HCT116 (cell line): ENCODE measurements at regions not wholly inside any gene's neighbourhood (a gene's known extent, or its start where the extent isn't known, plus 50 kb on each side); places are given as distances from the start of the nearest gene placed in this dataset.
A peak's percentile ranks its signal among the peaks of the same experiment; 100 is the strongest.

Source experiments
- ATAC-seq: fragments of 200-7000 bp; cut with Tn5 transposase; 2 replicates; pipeline ENCODE4 v1.9.1; 2020; ENCODE audit warnings: mild to moderate bottlenecking, moderate library complexity
- BruUV-seq: library from RNA; stranded (reverse); fragments of 400-500 nt; replicated peaks from 2 replicates; lab custom pipeline; 2021; lab: Mats Ljungman, UMichigan
- CTCF ChIA-PET: fragments of 300-600 bp; sonication (Branson Sonifier 250); formaldehyde crosslinking; loops from one replicate; lab custom pipeline; 2021; ENCODE audit warnings: antibody characterized with exemption; lab: Charles Lee
- POLR2A ChIA-PET: fragments of 300-600, 350-600 bp; sonication (Branson Sonifier 250); formaldehyde crosslinking; loops from one replicate; lab custom pipeline; 2021; ENCODE audit warnings: antibody characterized with exemption; lab: Charles Lee
- RAD21 ChIA-PET, 2 experiments: fragments of 300-600 bp; sonication (Branson Sonifier 250); formaldehyde crosslinking; loops; one replicate each; lab custom pipeline; 2023; ENCODE audit warnings: low total read pairs in 2 of 2; ENCODE audit not compliant: uncharacterized antibody in 2 of 2, unreplicated experiment in 2 of 2, low non-redundant PET in 1 of 2; lab: Charles Lee
- DNase-seq: peaks from one replicate; pipeline ENCODE4 v3.0.0-alpha.2; 2010; ENCODE audit warnings: low read depth, low spot score
- H2AFZ ChIP-seq: fragments of 200-600 bp; shearing (Covaris generic), sonication (generic); 2 replicates; pipeline ENCODE4 v1.6.1; 2017; ENCODE audit warnings: low read depth, mixed run types, mixed read lengths, antibody characterized with exemption, low read length; ENCODE audit not compliant: poor library complexity, severe bottlenecking
- H3K27ac ChIP-seq: 2 replicates; pipeline ENCODE4 v1.5.1; 2012; ENCODE audit warnings: low read depth, low read length
- H3K27me3 ChIP-seq: fragments of 200-600 bp; sonication (generic); 2 replicates; pipeline ENCODE4 v1.6.1; 2016; ENCODE audit warnings: mixed run types, low read length, mixed read lengths; ENCODE audit not compliant: insufficient read depth
- H3K36me3 ChIP-seq, 2 experiments: fragments of 200-500 bp in 1 of 2; fragments of 200-600 bp in 1 of 2; sonication (Bioruptor generic) in 1 of 2; sonication (generic) in 1 of 2; 2 replicates each; pipeline versions ENCODE4 v1.5.1 to v1.6.1; 2014 to 2016; ENCODE audit warnings: low read length in 2 of 2, inconsistent platforms in 1 of 2, mixed read lengths in 1 of 2, mixed run types in 1 of 2; ENCODE audit not compliant: insufficient read depth in 2 of 2, control insufficient read depth in 1 of 2
- H3K4me1 ChIP-seq, 2 experiments: fragments of 200-600 bp in 1 of 2; sonication (generic) in 1 of 2; 2 replicates each; pipeline versions ENCODE4 v1.5.1 to v1.6.1; 2012 to 2017; ENCODE audit warnings: low read length in 2 of 2, inconsistent platforms in 1 of 2, mild to moderate bottlenecking in 1 of 2, mixed read lengths in 1 of 2, mixed run types in 1 of 2, moderate library complexity in 1 of 2; ENCODE audit not compliant: insufficient read depth in 2 of 2, control insufficient read depth in 1 of 2
- H3K4me2 ChIP-seq: fragments of 200-600 bp; sonication (generic); 2 replicates; pipeline ENCODE4 v1.6.1; 2017; ENCODE audit warnings: mixed run types, low read length, mixed read lengths
- H3K4me3 ChIP-seq, 2 experiments: fragments of 200-600 bp in 1 of 2; sonication (generic) in 1 of 2; replicated peaks in 1 of 2; 2 replicates each; pipeline ENCODE4 v1.5.1; 2011 to 2016; ENCODE audit warnings: low read length in 2 of 2, control low read depth in 1 of 2, low read depth in 1 of 2, mild to moderate bottlenecking in 1 of 2, mixed read lengths in 1 of 2, mixed run types in 1 of 2
- H3K79me2 ChIP-seq: fragments of 200-600 bp; sonication (generic); 2 replicates; pipeline ENCODE4 v1.6.1; 2017; ENCODE audit warnings: mild to moderate bottlenecking, mixed run types, low read length, moderate library complexity, mixed read lengths; ENCODE audit not compliant: insufficient read depth
- H3K9ac ChIP-seq: fragments of 200-600 bp; sonication (generic); 2 replicates; pipeline ENCODE4 v1.6.1; 2016; ENCODE audit warnings: low read length, mixed read lengths
- H3K9me2 ChIP-seq: fragments of 200-600 bp; sonication (generic), shearing (Covaris generic); 2 replicates; pipeline ENCODE4 v1.6.1; 2017; ENCODE audit warnings: mixed run types, mild to moderate bottlenecking, moderate library complexity; ENCODE audit not compliant: insufficient read depth
- H3K9me3 ChIP-seq, 2 experiments: fragments of 200-500 bp in 1 of 2; fragments of 200-600 bp in 1 of 2; sonication (Bioruptor generic) in 1 of 2; sonication (generic) in 1 of 2; 2 replicates each; pipeline ENCODE4 v1.6.1; 2014 to 2017; ENCODE audit warnings: low read length in 2 of 2, mixed read lengths in 2 of 2, inconsistent platforms in 1 of 2, low read depth in 1 of 2, mild to moderate bottlenecking in 1 of 2, mixed run types in 1 of 2, moderate library complexity in 1 of 2; ENCODE audit not compliant: control insufficient read depth in 1 of 2, insufficient read depth in 1 of 2
- H4K20me1 ChIP-seq: fragments of 200-600 bp; sonication (generic), shearing (Covaris generic); 2 replicates; pipeline ENCODE4 v1.6.1; 2017; ENCODE audit warnings: mixed run types, mild to moderate bottlenecking, moderate library complexity; ENCODE audit not compliant: insufficient read depth
- EGR1 ChIP-seq: IDR thresholded peaks from 2 replicates; pipeline ENCODE4 v1.6.1; 2012; ENCODE audit warnings: low read depth
- JUND ChIP-seq: IDR thresholded peaks from 2 replicates; pipeline ENCODE4 v1.6.1; 2012
- POLR2A ChIP-seq: IDR thresholded peaks from 2 replicates; pipeline ENCODE4 v1.7.0; 2011; ENCODE audit warnings: borderline replicate concordance; ENCODE audit not compliant: insufficient read depth, insufficient read length; ENCODE audit errors: extremely low read depth
- POLR2AphosphoS5 ChIP-seq: IDR thresholded peaks from 2 replicates; pipeline ENCODE4 v1.6.1; 2011; ENCODE audit warnings: mild to moderate bottlenecking, low read depth, low read length, moderate library complexity
- SP1 ChIP-seq: IDR thresholded peaks from 2 replicates; pipeline ENCODE4 v1.6.1; 2012; ENCODE audit warnings: low read depth
- SRF ChIP-seq: IDR thresholded peaks from 2 replicates; pipeline ENCODE4 v1.6.1; 2012; ENCODE audit warnings: low read depth
- ZFX ChIP-seq: fragments of 450-650 bp; IDR thresholded peaks from 2 replicates; pipeline ENCODE4 v1.6.1; 2017
- ZNF274 ChIP-seq: fragments of 200-500 bp; sonication (Bioruptor generic); IDR thresholded peaks from 2 replicates; pipeline ENCODE4 v1.6.1; 2014; ENCODE audit warnings: mild to moderate bottlenecking, low read depth, low read length, inconsistent platforms
- intact Hi-C: fragments of 100-400 bp; cut with micrococcal nuclease; formaldehyde crosslinking; loops from 2 replicates; pipeline ENCODE4 v1.10.0; 2022
- TF ChIP-seq, protein P1 (sequence below), 3 experiments: fragments of 200-600 bp in 1 of 3; sonication (generic) in 1 of 3; IDR thresholded peaks in 2 of 3; conservative IDR thresholded peaks in 1 of 3; 2 replicates each; pipeline ENCODE4 v1.5.1; 2012 to 2017; ENCODE audit warnings: low read depth in 2 of 3, low read length in 2 of 3, antibody characterized with exemption in 1 of 3, borderline replicate concordance in 1 of 3, control low read depth in 1 of 3, mild to moderate bottlenecking in 1 of 3, mixed read lengths in 1 of 3, mixed run types in 1 of 3, moderate library complexity in 1 of 3; ENCODE audit not compliant: insufficient read depth in 1 of 3

DNA sequence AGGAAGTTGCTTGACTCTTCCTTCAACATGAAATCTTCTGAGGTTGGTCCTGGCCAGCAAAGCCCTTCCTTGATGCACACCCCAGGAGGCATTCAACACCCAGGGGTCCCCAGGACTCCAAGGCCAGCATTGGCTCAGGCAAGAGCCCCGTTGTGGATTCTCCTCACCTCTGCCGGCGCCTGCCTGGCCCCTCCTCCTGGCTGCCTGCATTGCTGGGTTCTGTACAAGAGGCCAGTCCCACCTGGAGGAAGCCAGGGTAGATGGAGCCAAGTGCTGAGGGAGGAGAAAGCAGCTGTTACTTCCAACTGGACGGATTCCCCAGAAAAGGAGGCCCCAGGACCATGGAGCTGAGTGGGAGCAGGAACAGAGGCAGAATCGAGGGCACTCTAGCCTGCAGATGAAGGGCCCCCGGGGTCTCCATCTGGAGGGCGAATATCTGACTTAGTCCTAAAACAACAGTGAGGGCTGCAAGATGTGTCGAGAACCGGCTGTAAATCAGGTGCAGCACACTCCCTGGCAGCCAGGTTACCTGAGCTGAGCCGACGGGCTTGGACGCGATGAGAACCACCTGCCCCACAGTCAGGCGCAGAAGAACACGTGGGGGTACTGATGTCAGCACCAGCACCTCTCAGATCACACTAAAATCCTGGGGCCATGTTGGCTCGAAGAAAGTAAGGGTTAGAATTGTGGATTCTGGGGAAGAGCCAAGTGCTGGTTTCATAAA lies 399.6 kb upstream of the SALL3 start:
- H3K36me3 ChIP-seq: no peaks in the 10 kb centered on the region
- no peaks in the 10 kb centered on the region for H3K4me1 ChIP-seq
- no peak overlapping the region for H3K9ac ChIP-seq
- H3K9me2 ChIP-seq: no peaks in the 10 kb centered on the region
- no peak overlapping the region for H3K4me3 ChIP-seq
- POLR2A ChIA-PET: no interaction called here
- no peak overlapping the region for H2AFZ ChIP-seq
- H3K9me3 ChIP-seq: peaks cover 0 to 5% of the 10 kb centered on the region in 2 experiments; a peak in 2 of 4 replicates
- no peaks in the 10 kb centered on the region for H3K79me2 ChIP-seq
- intact Hi-C loops: no loop called here
- DNase-seq: no peak
- BruUV-seq: no TSS peak
- no peak overlapping the region for H3K27ac ChIP-seq
- CTCF ChIA-PET: no interaction called here
- no peak overlapping the region for H3K4me2 ChIP-seq
- no peaks in the 10 kb centered on the region for H3K27me3 ChIP-seq
- TF ChIP-seq POLR2A (no peak), ZNF274 (no peak), POLR2AphosphoS5 (no peak), JUND (no peak), SRF (no peak)
- ATAC-seq: no peak
- RAD21 ChIA-PET: no interaction called here
- H4K20me1 ChIP-seq: no peaks in the 10 kb centered on the region

DNA sequence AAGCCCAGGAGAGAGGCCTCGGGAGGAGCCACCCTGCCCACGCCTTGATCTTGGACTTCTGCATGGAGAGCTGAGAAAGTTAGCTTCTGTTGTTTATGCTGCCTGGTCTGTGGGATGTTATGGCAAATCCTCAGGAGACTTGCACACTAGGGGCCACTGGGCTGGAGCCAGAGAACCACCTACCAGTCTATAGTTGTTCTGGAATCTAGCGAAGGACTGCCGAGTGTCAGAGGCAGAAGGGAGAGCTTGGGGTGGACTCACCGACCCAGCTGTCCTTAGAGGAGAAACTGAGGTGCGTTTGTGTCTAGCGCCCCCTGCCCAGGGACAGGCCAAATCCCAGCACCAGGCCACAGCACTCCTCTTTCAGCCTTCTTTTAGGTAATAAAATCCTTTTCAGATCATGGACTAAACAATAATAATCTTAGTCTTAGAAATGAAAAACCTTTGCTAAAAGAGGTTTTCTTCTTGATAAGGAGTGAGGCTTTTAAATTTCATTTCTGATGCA lies 398.7 kb upstream of the SALL3 start:
- TF ChIP-seq SP1 (no peak), EGR1 (no peak), ZFX (no peak), ZNF274 (no peak)
- TF ChIP-seq, protein P1, sequence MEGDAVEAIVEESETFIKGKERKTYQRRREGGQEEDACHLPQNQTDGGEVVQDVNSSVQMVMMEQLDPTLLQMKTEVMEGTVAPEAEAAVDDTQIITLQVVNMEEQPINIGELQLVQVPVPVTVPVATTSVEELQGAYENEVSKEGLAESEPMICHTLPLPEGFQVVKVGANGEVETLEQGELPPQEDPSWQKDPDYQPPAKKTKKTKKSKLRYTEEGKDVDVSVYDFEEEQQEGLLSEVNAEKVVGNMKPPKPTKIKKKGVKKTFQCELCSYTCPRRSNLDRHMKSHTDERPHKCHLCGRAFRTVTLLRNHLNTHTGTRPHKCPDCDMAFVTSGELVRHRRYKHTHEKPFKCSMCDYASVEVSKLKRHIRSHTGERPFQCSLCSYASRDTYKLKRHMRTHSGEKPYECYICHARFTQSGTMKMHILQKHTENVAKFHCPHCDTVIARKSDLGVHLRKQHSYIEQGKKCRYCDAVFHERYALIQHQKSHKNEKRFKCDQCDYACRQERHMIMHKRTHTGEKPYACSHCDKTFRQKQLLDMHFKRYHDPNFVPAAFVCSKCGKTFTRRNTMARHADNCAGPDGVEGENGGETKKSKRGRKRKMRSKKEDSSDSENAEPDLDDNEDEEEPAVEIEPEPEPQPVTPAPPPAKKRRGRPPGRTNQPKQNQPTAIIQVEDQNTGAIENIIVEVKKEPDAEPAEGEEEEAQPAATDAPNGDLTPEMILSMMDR (IDR thresholded peaks at IDR 0.05 in 2 of 3, conservative IDR thresholded peaks at IDR 0.05 in 1 of 3; ENCODE audit: borderline replicate concordance in 1 of 3, insufficient read depth in 1 of 3, low read depth in 2 of 3, low read length in 2 of 3): 0 out of 6 replicates have a peak, but pooled peaks of 1 of the 3 experiments have one; percentile 5
- TF ChIP-seq, all 23 proteins: peak for 1
- no peak for ATAC-seq
- ChIA-PET POLR2A (no interaction called here), CTCF (no interaction called here), RAD21 (no interaction called here)
- no TSS peak for BruUV-seq
- Histone ChIP-seq H3K9me3 (peaks cover 0 to 9% of the 10 kb centered on the region in 2 experiments; a peak in 2 of 4 replicates), H4K20me1 (no peaks in the 10 kb centered on the region), H3K79me2 (no peaks in the 10 kb centered on the region), H3K9me2 (no peaks in the 10 kb centered on the region), H3K4me3 (no peak overlapping the region), H3K4me2 (no peak overlapping the region), H3K27ac (no peak overlapping the region), H3K36me3 (no peaks in the 10 kb centered on the region), H3K27me3 (no peaks in the 10 kb centered on the region), H3K9ac (no peak overlapping the region), H2AFZ (no peak overlapping the region), H3K4me1 (no peaks in the 10 kb centered on the region)
- intact Hi-C loops: no loop called here
- DNase-seq: no peak
